MM.1S (cell line): ENCODE measurements at regions not wholly inside any gene's neighbourhood (a gene's known extent, or its start where the extent isn't known, plus 50 kb on each side); places are given as distances from the start of the nearest gene placed in this dataset.

Experiments
- CTCF ChIP-seq: fragments of 300-600 bp; sonication (generic); IDR thresholded peaks from 2 replicates; pipeline ENCODE4 v1.5.1; 2016; ENCODE audit warnings: antibody characterized with exemption, low read length, mixed read lengths
- EZH2 ChIP-seq: fragments of 300-600 bp; sonication (generic); optimal IDR thresholded peaks from 2 replicates; pipeline ENCODE3; 2017; ENCODE audit warnings: low read depth, mild to moderate bottlenecking, antibody characterized with exemption, low read length, mixed read lengths
- EZH2phosphoT487 ChIP-seq: fragments of 300-600 bp; sonication (generic); IDR thresholded peaks from 2 replicates; pipeline ENCODE4 v1.6.1; 2018; ENCODE audit warnings: antibody characterized with exemption, low read length

GRCh38 chr10:42958142-42958868, 118.6 kb upstream of the RET start:
- TF ChIP-seq CTCF = no peak
- no peak for TF ChIP-seq EZH2
- TF ChIP-seq EZH2phosphoT487 = no peak
